ENCODE measurements at regions not wholly inside any gene's neighbourhood (a gene's known extent, or its start where the extent isn't known, plus 50 kb on each side); places are given as distances from the start of the nearest gene placed in this dataset.

- Histone ChIP-seq H3K27me3 (ENCODE audit: control insufficient read depth, insufficient read depth, low read length) (no peaks in the 10 kb centered on the region), H3K4me3 (ENCODE audit: low read depth, low read length) (no peak overlapping the region), H3K27ac (ENCODE audit: low read depth, low read length) (no peak overlapping the region), H3K9me3 (ENCODE audit: control insufficient read depth, insufficient read depth, low read length) (no peaks in the 10 kb centered on the region)
- DNase-seq (ENCODE audit: low read depth, low spot score): no peak
- ChIA-PET CTCF (interaction anchor here (1.8 kb wide), 1 partner anchor 319 kb away, joined by 5 read pairs; no protein-coding TSS in a partner anchor), POLR2A (no interaction called here)
- no peak for TF ChIP-seq CTCF (IDR thresholded peaks at IDR 0.05; ENCODE audit: low read depth, low read length)
These were observed 450.5 kb upstream of the MAF start for GRCh38 chr16:80051040-80051439.

- ChIA-PET CTCF (no interaction called here), POLR2A (no interaction called here)
- Histone ChIP-seq H3K27ac (ENCODE audit: low read depth, low read length) (no peak overlapping the region), H3K4me3 (ENCODE audit: low read depth, low read length) (no peak overlapping the region), H3K27me3 (ENCODE audit: control insufficient read depth, insufficient read depth, low read length) (no peaks in the 10 kb centered on the region), H3K9me3 (ENCODE audit: control insufficient read depth, insufficient read depth, low read length) (no peaks in the 10 kb centered on the region)
- no peak for TF ChIP-seq CTCF (IDR thresholded peaks at IDR 0.05; ENCODE audit: low read depth, low read length)
- no peak for DNase-seq (ENCODE audit: low read depth, low spot score)
These were observed 447.7 kb upstream of the MAF start for GRCh38 chr16:80048250-80048649.

GRCh38 chr16:80047842-80048241 lies 447.3 kb upstream of the MAF start:
- ChIA-PET POLR2A (no interaction called here), CTCF (no interaction called here)
- no peak for TF ChIP-seq CTCF (IDR thresholded peaks at IDR 0.05; ENCODE audit: low read depth, low read length)
- Histone ChIP-seq H3K27me3 (ENCODE audit: control insufficient read depth, insufficient read depth, low read length) (no peaks in the 10 kb centered on the region), H3K9me3 (ENCODE audit: control insufficient read depth, insufficient read depth, low read length) (no peaks in the 10 kb centered on the region), H3K27ac (ENCODE audit: low read depth, low read length) (no peak overlapping the region), H3K4me3 (ENCODE audit: low read depth, low read length) (no peak overlapping the region)
- no peak for DNase-seq (ENCODE audit: low read depth, low spot score)

- H3K4me3 ChIP-seq (ENCODE audit: low read depth, low read length): no peak overlapping the region
- POLR2A ChIA-PET: no interaction called here
- H3K27me3 ChIP-seq (ENCODE audit: control insufficient read depth, insufficient read depth, low read length): no peaks in the 10 kb centered on the region
- no peak for TF ChIP-seq CTCF (IDR thresholded peaks at IDR 0.05; ENCODE audit: low read depth, low read length)
- CTCF ChIA-PET: no interaction called here
- H3K9me3 ChIP-seq (ENCODE audit: control insufficient read depth, insufficient read depth, low read length): no peaks in the 10 kb centered on the region
- DNase-seq (ENCODE audit: low read depth, low spot score): no peak
- H3K27ac ChIP-seq (ENCODE audit: low read depth, low read length): no peak overlapping the region
These were observed 446.3 kb upstream of the MAF start for GRCh38 chr16:80046848-80047247.

GRCh38 chr16:80046261-80046660 lies 445.7 kb upstream of the MAF start:
- Histone ChIP-seq H3K9me3 (ENCODE audit: control insufficient read depth, insufficient read depth, low read length) (no peaks in the 10 kb centered on the region), H3K4me3 (ENCODE audit: low read depth, low read length) (no peak overlapping the region), H3K27me3 (ENCODE audit: control insufficient read depth, insufficient read depth, low read length) (no peaks in the 10 kb centered on the region), H3K27ac (ENCODE audit: low read depth, low read length) (no peak overlapping the region)
- DNase-seq (ENCODE audit: low read depth, low spot score): no peak
- ChIA-PET CTCF (no interaction called here), POLR2A (no interaction called here)
- no peak for TF ChIP-seq CTCF (IDR thresholded peaks at IDR 0.05; ENCODE audit: low read depth, low read length)
